Fibroblast of lung (primary cell): ENCODE measurements at regions not wholly inside any gene's neighbourhood (a gene's known extent, or its start where the extent isn't known, plus 50 kb on each side); places are given as distances from the start of the nearest gene placed in this dataset.

Experiments
- EZH2 ChIP-seq: IDR thresholded peaks from 2 replicates; pipeline ENCODE4 v1.5.1; 2012; ENCODE audit warnings: low read length, control low read depth, mild to moderate bottlenecking; ENCODE audit errors: missing control alignments
- TF ChIP-seq, protein P1 (sequence below), 2 donors: IDR thresholded peaks in 1 of 2; conservative IDR thresholded peaks in 1 of 2; 1 replicate in 1 of 2; 2 replicates in 1 of 2; pipeline ENCODE4 v1.5.1; 2011 to 2012; ENCODE audit warnings: low read length in 2 of 2, control low read depth in 1 of 2, inconsistent platforms in 1 of 2, low read depth in 1 of 2, mild to moderate bottlenecking in 1 of 2

DNA sequence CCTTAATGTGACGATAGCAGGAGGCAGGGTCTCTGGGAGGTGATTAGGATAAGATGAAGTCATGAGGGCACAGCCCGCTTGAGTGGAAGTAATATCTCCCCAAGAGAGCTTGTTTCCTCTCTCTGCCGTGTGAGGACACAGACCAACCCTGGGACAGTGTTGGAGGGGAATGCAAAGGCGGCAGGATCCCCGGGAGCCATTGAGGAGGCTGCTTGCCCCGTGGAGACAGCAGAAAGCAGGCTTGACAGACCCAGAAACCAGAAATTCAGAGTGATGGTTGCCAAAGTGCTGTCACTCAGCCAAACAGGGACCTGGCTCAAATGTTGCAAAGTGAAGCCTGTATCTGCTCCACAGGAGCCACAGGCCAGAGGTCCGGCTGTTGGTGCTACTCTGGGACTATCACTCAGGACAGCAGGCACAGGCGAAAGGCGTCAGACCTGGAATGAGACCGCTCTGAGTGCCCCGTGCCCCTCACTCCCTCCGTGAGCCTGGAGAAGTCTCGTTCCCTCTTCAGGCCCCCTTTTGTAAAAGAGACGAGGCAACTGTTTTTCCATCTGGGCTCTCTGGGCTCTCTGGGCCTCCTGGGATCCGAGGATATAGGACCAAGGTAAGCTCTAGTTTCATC lies 96.6 kb upstream of the VANGL1 start:
- TF ChIP-seq, protein P1, sequence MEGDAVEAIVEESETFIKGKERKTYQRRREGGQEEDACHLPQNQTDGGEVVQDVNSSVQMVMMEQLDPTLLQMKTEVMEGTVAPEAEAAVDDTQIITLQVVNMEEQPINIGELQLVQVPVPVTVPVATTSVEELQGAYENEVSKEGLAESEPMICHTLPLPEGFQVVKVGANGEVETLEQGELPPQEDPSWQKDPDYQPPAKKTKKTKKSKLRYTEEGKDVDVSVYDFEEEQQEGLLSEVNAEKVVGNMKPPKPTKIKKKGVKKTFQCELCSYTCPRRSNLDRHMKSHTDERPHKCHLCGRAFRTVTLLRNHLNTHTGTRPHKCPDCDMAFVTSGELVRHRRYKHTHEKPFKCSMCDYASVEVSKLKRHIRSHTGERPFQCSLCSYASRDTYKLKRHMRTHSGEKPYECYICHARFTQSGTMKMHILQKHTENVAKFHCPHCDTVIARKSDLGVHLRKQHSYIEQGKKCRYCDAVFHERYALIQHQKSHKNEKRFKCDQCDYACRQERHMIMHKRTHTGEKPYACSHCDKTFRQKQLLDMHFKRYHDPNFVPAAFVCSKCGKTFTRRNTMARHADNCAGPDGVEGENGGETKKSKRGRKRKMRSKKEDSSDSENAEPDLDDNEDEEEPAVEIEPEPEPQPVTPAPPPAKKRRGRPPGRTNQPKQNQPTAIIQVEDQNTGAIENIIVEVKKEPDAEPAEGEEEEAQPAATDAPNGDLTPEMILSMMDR (conservative IDR thresholded peaks at IDR 0.05 in 1 of 2, IDR thresholded peaks at IDR 0.05 in 1 of 2; ENCODE audit: low read depth in 1 of 2, low read length in 2 of 2), result no peak
- TF ChIP-seq EZH2, result no peak
